ENCODE measurements at regions not wholly inside any gene's neighbourhood (a gene's known extent, or its start where the extent isn't known, plus 50 kb on each side); places are given as distances from the start of the nearest gene placed in this dataset.

GRCh38 chr6:71468841-71469700, 180.5 kb downstream of the OGFRL1 start:
- TF ChIP-seq POLR2A (IDR thresholded peaks at IDR 0.05) (no peak), POLR2AphosphoS5 (IDR thresholded peaks at IDR 0.05; ENCODE audit: insufficient read depth in 1 of 2, low read depth in 1 of 2) (no peak)
- TF ChIP-seq, protein P1, sequence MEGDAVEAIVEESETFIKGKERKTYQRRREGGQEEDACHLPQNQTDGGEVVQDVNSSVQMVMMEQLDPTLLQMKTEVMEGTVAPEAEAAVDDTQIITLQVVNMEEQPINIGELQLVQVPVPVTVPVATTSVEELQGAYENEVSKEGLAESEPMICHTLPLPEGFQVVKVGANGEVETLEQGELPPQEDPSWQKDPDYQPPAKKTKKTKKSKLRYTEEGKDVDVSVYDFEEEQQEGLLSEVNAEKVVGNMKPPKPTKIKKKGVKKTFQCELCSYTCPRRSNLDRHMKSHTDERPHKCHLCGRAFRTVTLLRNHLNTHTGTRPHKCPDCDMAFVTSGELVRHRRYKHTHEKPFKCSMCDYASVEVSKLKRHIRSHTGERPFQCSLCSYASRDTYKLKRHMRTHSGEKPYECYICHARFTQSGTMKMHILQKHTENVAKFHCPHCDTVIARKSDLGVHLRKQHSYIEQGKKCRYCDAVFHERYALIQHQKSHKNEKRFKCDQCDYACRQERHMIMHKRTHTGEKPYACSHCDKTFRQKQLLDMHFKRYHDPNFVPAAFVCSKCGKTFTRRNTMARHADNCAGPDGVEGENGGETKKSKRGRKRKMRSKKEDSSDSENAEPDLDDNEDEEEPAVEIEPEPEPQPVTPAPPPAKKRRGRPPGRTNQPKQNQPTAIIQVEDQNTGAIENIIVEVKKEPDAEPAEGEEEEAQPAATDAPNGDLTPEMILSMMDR (IDR thresholded peaks at IDR 0.05) = no peak
